SJSA1 (cell line): ENCODE measurements at regions not wholly inside any gene's neighbourhood (a gene's known extent, or its start where the extent isn't known, plus 50 kb on each side); places are given as distances from the start of the nearest gene placed in this dataset.
"Not testable (repeated sequence)": the region's sequence is repeated elsewhere in the genome, so short reads cannot be mapped to it uniquely, and the experiment has no call there.

Source experiments
- DNase-seq, 2 experiments: peaks; one replicate each; pipeline ENCODE4 v3.0.0-alpha.2; 2015 to 2020; ENCODE audit warnings: low spot score in 2 of 2, low read depth in 1 of 2
- H3K27ac ChIP-seq: fragments of 250-450 bp; sonication (Bioruptor Pico); 2 replicates; pipeline ENCODE4 v1.5.1; 2020; ENCODE audit warnings: mild to moderate bottlenecking, moderate library complexity
- H3K27me3 ChIP-seq: fragments of 250-450 bp; sonication (Bioruptor Pico); replicated peaks from 2 replicates; pipeline ENCODE4 v1.5.1; 2020; ENCODE audit warnings: mild to moderate bottlenecking, moderate library complexity
- H3K36me3 ChIP-seq: fragments of 250-450 bp; sonication (Bioruptor Pico); 2 replicates; pipeline ENCODE4 v1.5.1; 2020; ENCODE audit warnings: mild to moderate bottlenecking
- H3K4me1 ChIP-seq: fragments of 250-450 bp; sonication (Bioruptor Pico); replicated peaks from 2 replicates; pipeline ENCODE4 v1.6.1; 2021; ENCODE audit warnings: mild to moderate bottlenecking
- H3K4me3 ChIP-seq: fragments of 250-450 bp; sonication (Bioruptor Pico); 2 replicates; pipeline ENCODE4 v1.5.1; 2020; ENCODE audit warnings: mild to moderate bottlenecking
- H3K9me3 ChIP-seq: fragments of 250-450 bp; sonication (Bioruptor Pico); replicated peaks from 2 replicates; pipeline ENCODE4 v1.5.1; 2020; ENCODE audit warnings: mild to moderate bottlenecking

GRCh38 chr22:22791438-22792181 is 96.0 kb upstream of the IGLL5 start:
- H3K27me3 ChIP-seq, result peaks cover 2% of the 10 kb centered on the region; the same call in 1 of the 2 replicates
- H3K4me3 ChIP-seq, result no peak overlapping the region
- H3K4me1 ChIP-seq, result no peaks in the 10 kb centered on the region
- no peaks in the 10 kb centered on the region for H3K36me3 ChIP-seq
- no peaks in the 10 kb centered on the region for H3K9me3 ChIP-seq
- no peak overlapping the region for H3K27ac ChIP-seq
- no peak for DNase-seq

- H3K4me3 ChIP-seq, H3K36me3 ChIP-seq, H3K4me1 ChIP-seq, H3K9me3 ChIP-seq, H3K27ac ChIP-seq, H3K27me3 ChIP-seq, DNase-seq: not testable (repeated sequence)
Observed at GRCh38 chr22:22792205-22792786, 95.3 kb upstream of the IGLL5 start.

GRCh38 chr22:22795639-22796038 is 92.0 kb upstream of the IGLL5 start:
- H3K9me3 ChIP-seq, H3K4me3 ChIP-seq, H3K27ac ChIP-seq, H3K36me3 ChIP-seq, H3K27me3 ChIP-seq, H3K4me1 ChIP-seq, DNase-seq: not testable (repeated sequence)

- Histone ChIP-seq H3K36me3 (no peaks in the 10 kb centered on the region), H3K27me3 (peaks cover 2% of the 10 kb centered on the region; the same call in 1 of the 2 replicates), H3K4me1 (no peaks in the 10 kb centered on the region), H3K27ac (no peak overlapping the region), H3K4me3 (no peak overlapping the region), H3K9me3 (no peaks in the 10 kb centered on the region)
- no peak for DNase-seq
Observed at GRCh38 chr22:22796724-22797123, 90.9 kb upstream of the IGLL5 start.

GRCh38 chr22:22798232-22798616 is 89.4 kb upstream of the IGLL5 start:
- Histone ChIP-seq H3K36me3 (no peaks in the 10 kb centered on the region), H3K27me3 (peaks cover 2% of the 10 kb centered on the region; the same call in 1 of the 2 replicates), H3K27ac (no peak overlapping the region), H3K4me1 (no peaks in the 10 kb centered on the region), H3K9me3 (no peaks in the 10 kb centered on the region), H3K4me3 (no peak overlapping the region)
- no peak for DNase-seq

GRCh38 chr22:22798716-22799115 is 88.9 kb upstream of the IGLL5 start:
- Histone ChIP-seq H3K4me3 (no peak overlapping the region), H3K4me1 (no peaks in the 10 kb centered on the region), H3K9me3 (no peaks in the 10 kb centered on the region), H3K36me3 (no peaks in the 10 kb centered on the region), H3K27me3 (peaks cover 2% of the 10 kb centered on the region; the same call in 1 of the 2 replicates), H3K27ac (no peak overlapping the region)
- DNase-seq, result no peak

GRCh38 chr22:22799561-22799960 is 88.1 kb upstream of the IGLL5 start:
- no peak for DNase-seq
- H3K27me3 ChIP-seq, result peaks cover 4% of the 10 kb centered on the region; the same call in 1 of the 2 replicates
- no peaks in the 10 kb centered on the region for H3K9me3 ChIP-seq
- no peaks in the 10 kb centered on the region for H3K36me3 ChIP-seq
- H3K4me1 ChIP-seq, result no peaks in the 10 kb centered on the region
- H3K4me3 ChIP-seq, result no peak overlapping the region
- H3K27ac ChIP-seq, result no peak overlapping the region

- Histone ChIP-seq H3K36me3 (no peaks in the 10 kb centered on the region), H3K9me3 (no peaks in the 10 kb centered on the region), H3K4me3 (no peak overlapping the region), H3K27me3 (peaks cover 4% of the 10 kb centered on the region; the same call in 1 of the 2 replicates), H3K4me1 (no peaks in the 10 kb centered on the region), H3K27ac (no peak overlapping the region)
- DNase-seq, result no peak
Observed at GRCh38 chr22:22800716-22801115, 86.9 kb upstream of the IGLL5 start.

GRCh38 chr22:22802339-22802970 is 85.2 kb upstream of the IGLL5 start:
- no peak overlapping the region for H3K27ac ChIP-seq
- no peak overlapping the region for H3K4me3 ChIP-seq
- no peaks in the 10 kb centered on the region for H3K4me1 ChIP-seq
- H3K27me3 ChIP-seq, result peaks cover 8% of the 10 kb centered on the region; the same call in 1 of the 2 replicates
- no peak for DNase-seq
- H3K36me3 ChIP-seq, result no peaks in the 10 kb centered on the region
- no peaks in the 10 kb centered on the region for H3K9me3 ChIP-seq

GRCh38 chr22:22803285-22803853 is 84.2 kb upstream of the IGLL5 start:
- Histone ChIP-seq H3K27ac (no peak overlapping the region), H3K9me3 (no peaks in the 10 kb centered on the region), H3K4me3 (no peak overlapping the region), H3K4me1 (no peaks in the 10 kb centered on the region), H3K27me3 (peaks cover 8% of the 10 kb centered on the region; the same call in 1 of the 2 replicates), H3K36me3 (no peaks in the 10 kb centered on the region)
- no peak for DNase-seq

GRCh38 chr22:22810018-22810427 is 77.6 kb upstream of the IGLL5 start:
- H3K36me3 ChIP-seq, result no peaks in the 10 kb centered on the region
- no peaks in the 10 kb centered on the region for H3K4me1 ChIP-seq
- peaks cover 6% of the 10 kb centered on the region for H3K27me3 ChIP-seq
- DNase-seq, result peak in 1 of 2 experiments; percentile 44
- no peak overlapping the region for H3K27ac ChIP-seq
- H3K9me3 ChIP-seq, result no peaks in the 10 kb centered on the region
- no peak overlapping the region for H3K4me3 ChIP-seq

GRCh38 chr22:22810471-22810870 is 77.1 kb upstream of the IGLL5 start:
- no peak overlapping the region for H3K27ac ChIP-seq
- DNase-seq, result peak in 1 of 2 experiments; percentile 36
- H3K4me3 ChIP-seq, result no peak overlapping the region
- peaks cover 6% of the 10 kb centered on the region for H3K27me3 ChIP-seq
- no peaks in the 10 kb centered on the region for H3K36me3 ChIP-seq
- no peaks in the 10 kb centered on the region for H3K9me3 ChIP-seq
- no peaks in the 10 kb centered on the region for H3K4me1 ChIP-seq

- Histone ChIP-seq H3K4me3 (no peak overlapping the region), H3K36me3 (no peaks in the 10 kb centered on the region), H3K27me3 (peaks cover 6% of the 10 kb centered on the region), H3K27ac (no peak overlapping the region), H3K9me3 (no peaks in the 10 kb centered on the region), H3K4me1 (no peaks in the 10 kb centered on the region)
- DNase-seq, result peak in 1 of 2 experiments; percentile 29
Observed at GRCh38 chr22:22811016-22812009, 76.3 kb upstream of the IGLL5 start.
